ENCODE measurements at regions not wholly inside any gene's neighbourhood (a gene's known extent, or its start where the extent isn't known, plus 50 kb on each side); places are given as distances from the start of the nearest gene placed in this dataset.

GRCh38 chr2:84362541-84362940 lies 96.5 kb downstream of the SUCLG1 start:
- no peaks in the 10 kb centered on the region for H3K4me1 ChIP-seq (ENCODE audit: control insufficient read depth, insufficient read depth, low read length)
- ATAC-seq (no peak), DNase-seq (ENCODE audit: low read depth, low spot score) (no peak), FAIRE-seq (no peak)
- no peaks in the 10 kb centered on the region for H3K27me3 ChIP-seq (replicated peaks in 1 of 2; ENCODE audit: control insufficient read depth in 2 of 2, insufficient read depth in 2 of 2, low read length in 1 of 2)
- RAD21 ChIA-PET (ENCODE audit: unreplicated experiment), result no interaction called here
- WGBS (ENCODE audit: insufficient coverage, insufficient replicate concordance, low lambda C conversion rate, missing lambda C conversion rate), result 0% methylated on average over 1 of the region's 1 CpG
- no peak overlapping the region for H3K4me2 ChIP-seq (ENCODE audit: control insufficient read depth, insufficient read depth)
- H3K27ac ChIP-seq (ENCODE audit: control insufficient read depth, insufficient read depth), result no peak overlapping the region
- CTCF ChIA-PET, result interaction anchor here (0.6 kb wide), 1 partner anchor 223 kb away, joined by 3 read pairs; no protein-coding TSS in a partner anchor
- BruUV-seq (replicated peaks), result no TSS peak
- H3K79me2 ChIP-seq (ENCODE audit: control insufficient read depth, insufficient read depth, low read length), result no peaks in the 10 kb centered on the region
- TF ChIP-seq FOS (IDR thresholded peaks at IDR 0.05; ENCODE audit: borderline replicate concordance, extremely low read depth, insufficient read length) (no peak), POU2F2 (IDR thresholded peaks at IDR 0.05; ENCODE audit: borderline replicate concordance, low read depth, low read length) (no peak), YY1 (IDR thresholded peaks at IDR 0.05; ENCODE audit: low read depth, low read length) (no peak), NR2C2 (IDR thresholded peaks at IDR 0.05; ENCODE audit: borderline replicate concordance, control insufficient read depth, insufficient read length, low read depth) (no peak)
- no peak overlapping the region for H3K4me3 ChIP-seq
- intact Hi-C loops (cut with micrococcal nuclease; ENCODE audit: unreplicated experiment) (no loop called here), in situ Hi-C loops (cut with MboI) (no loop called here)
- H3K36me3 ChIP-seq (ENCODE audit: control insufficient read depth in 2 of 2, insufficient read depth in 2 of 2, low read length in 1 of 2), result no peaks in the 10 kb centered on the region
- POLR2A ChIA-PET, result no interaction called here
- no peaks in the 10 kb centered on the region for H4K20me1 ChIP-seq (ENCODE audit: control insufficient read depth, insufficient read depth)
- no peak overlapping the region for H2AFZ ChIP-seq (ENCODE audit: control insufficient read depth, low read depth, low read length)
- H3K9ac ChIP-seq (ENCODE audit: control insufficient read depth, insufficient read depth, low read length), result no peak overlapping the region
- no peaks in the 10 kb centered on the region for H3K9me3 ChIP-seq (replicated peaks; ENCODE audit: control insufficient read depth, insufficient read depth, low read length)
- SMC1A ChIA-PET (ENCODE audit: uncharacterized antibody, unreplicated experiment), result no interaction called here

GRCh38 chr2:84338069-84338468 lies 121.0 kb downstream of the SUCLG1 start:
- H2AFZ ChIP-seq (ENCODE audit: control insufficient read depth, low read depth, low read length), result no peak overlapping the region
- POLR2A ChIA-PET, result no interaction called here
- RAD21 ChIA-PET (ENCODE audit: unreplicated experiment), result interaction anchor here (0.6 kb wide), 1 partner anchor 525 kb away, joined by 3 read pairs; no protein-coding TSS in a partner anchor
- no peaks in the 10 kb centered on the region for H3K4me1 ChIP-seq (ENCODE audit: control insufficient read depth, insufficient read depth, low read length)
- H3K9me3 ChIP-seq (replicated peaks; ENCODE audit: control insufficient read depth, insufficient read depth, low read length), result no peaks in the 10 kb centered on the region
- no peak for ATAC-seq
- DNase-seq (ENCODE audit: low read depth, low spot score), result no peak
- H3K4me2 ChIP-seq (ENCODE audit: control insufficient read depth, insufficient read depth), result no peak overlapping the region
- H3K27ac ChIP-seq (ENCODE audit: control insufficient read depth, insufficient read depth), result no peak overlapping the region
- BruUV-seq (replicated peaks), result no TSS peak
- H4K20me1 ChIP-seq (ENCODE audit: control insufficient read depth, insufficient read depth), result no peaks in the 10 kb centered on the region
- 1% methylated on average over 3 of the region's 3 CpGs for WGBS (ENCODE audit: insufficient coverage, insufficient replicate concordance, low lambda C conversion rate, missing lambda C conversion rate)
- TF ChIP-seq SREBF2 (IDR thresholded peaks at IDR 0.05; ENCODE audit: low read length), result no peak
- intact Hi-C loops (cut with micrococcal nuclease; ENCODE audit: unreplicated experiment) (no loop called here), in situ Hi-C loops (cut with MboI) (no loop called here)
- no peak overlapping the region for H3K4me3 ChIP-seq
- H3K36me3 ChIP-seq (ENCODE audit: control insufficient read depth in 2 of 2, insufficient read depth in 2 of 2, low read length in 1 of 2), result no peaks in the 10 kb centered on the region
- SMC1A ChIA-PET (ENCODE audit: uncharacterized antibody, unreplicated experiment), result interaction anchor here (0.8 kb wide), 1 partner anchor 1122 kb away, joined by 3 read pairs; no protein-coding TSS in a partner anchor
- no peak for FAIRE-seq
- H3K79me2 ChIP-seq (ENCODE audit: control insufficient read depth, insufficient read depth, low read length), result no peaks in the 10 kb centered on the region
- no peak overlapping the region for H3K9ac ChIP-seq (ENCODE audit: control insufficient read depth, insufficient read depth, low read length)
- H3K27me3 ChIP-seq (replicated peaks in 1 of 2; ENCODE audit: control insufficient read depth in 2 of 2, insufficient read depth in 2 of 2, low read length in 1 of 2), result no peaks in the 10 kb centered on the region
- CTCF ChIA-PET, result no interaction called here
